ENCODE measurements at regions not wholly inside any gene's neighbourhood (a gene's known extent, or its start where the extent isn't known, plus 50 kb on each side); places are given as distances from the start of the nearest gene placed in this dataset.

- H3K27ac Mint-ChIP-seq, result no peak overlapping the region
- no peaks in the 10 kb centered on the region for H3K4me1 Mint-ChIP-seq (ENCODE audit: low read depth)
- no peak overlapping the region for H3K4me3 Mint-ChIP-seq
- no peak for DNase-seq (ENCODE audit: low spot score)
- no peaks in the 10 kb centered on the region for H3K36me3 Mint-ChIP-seq (ENCODE audit: low read depth)
- peaks cover 3% of the 10 kb centered on the region for H3K27me3 Mint-ChIP-seq (ENCODE audit: insufficient read depth)
- intact Hi-C loops (cut with micrococcal nuclease), result no loop called here
- H3K9me3 Mint-ChIP-seq, result no peaks in the 10 kb centered on the region
Measured at GRCh38 chrX:37943554-37944344, 62.6 kb upstream of the SYTL5 start.

- H3K4me1 Mint-ChIP-seq (ENCODE audit: low read depth), result no peaks in the 10 kb centered on the region
- no peaks in the 10 kb centered on the region for H3K36me3 Mint-ChIP-seq (ENCODE audit: low read depth)
- no peak overlapping the region for H3K27ac Mint-ChIP-seq
- no peaks in the 10 kb centered on the region for H3K9me3 Mint-ChIP-seq
- intact Hi-C loops (cut with micrococcal nuclease), result no loop called here
- H3K27me3 Mint-ChIP-seq (ENCODE audit: insufficient read depth), result peaks cover 3% of the 10 kb centered on the region
- no peak for DNase-seq (ENCODE audit: low spot score)
- no peak overlapping the region for H3K4me3 Mint-ChIP-seq
Measured at GRCh38 chrX:37946197-37946596, 60.2 kb upstream of the SYTL5 start.

GRCh38 chrX:37955273-37955672 is 51.1 kb upstream of the SYTL5 start:
- H3K4me3 Mint-ChIP-seq, result no peak overlapping the region
- no peaks in the 10 kb centered on the region for H3K36me3 Mint-ChIP-seq (ENCODE audit: low read depth)
- no peak for DNase-seq (ENCODE audit: low spot score)
- no peaks in the 10 kb centered on the region for H3K27me3 Mint-ChIP-seq (ENCODE audit: insufficient read depth)
- no peak overlapping the region for H3K27ac Mint-ChIP-seq
- no peaks in the 10 kb centered on the region for H3K9me3 Mint-ChIP-seq
- intact Hi-C loops (cut with micrococcal nuclease), result no loop called here
- peaks cover 3% of the 10 kb centered on the region for H3K4me1 Mint-ChIP-seq (ENCODE audit: low read depth)

GRCh38 chrX:37956223-37956622 is 50.1 kb upstream of the SYTL5 start:
- peaks cover 5% of the 10 kb centered on the region for H3K4me1 Mint-ChIP-seq (ENCODE audit: low read depth)
- intact Hi-C loops (cut with micrococcal nuclease), result no loop called here
- no peaks in the 10 kb centered on the region for H3K36me3 Mint-ChIP-seq (ENCODE audit: low read depth)
- H3K27me3 Mint-ChIP-seq (ENCODE audit: insufficient read depth), result no peaks in the 10 kb centered on the region
- no peaks in the 10 kb centered on the region for H3K9me3 Mint-ChIP-seq
- H3K4me3 Mint-ChIP-seq, result no peak overlapping the region
- DNase-seq (ENCODE audit: low spot score), result no peak
- H3K27ac Mint-ChIP-seq, result no peak overlapping the region
